Endothelial cell of umbilical vein (primary cell): ENCODE measurements at regions not wholly inside any gene's neighbourhood (a gene's known extent, or its start where the extent isn't known, plus 50 kb on each side); places are given as distances from the start of the nearest gene placed in this dataset.

ENCODE experiments used
- BruUV-seq: library from RNA; stranded (reverse); fragments of 400-500 nt; replicated peaks from 2 replicates; lab custom pipeline; 2021; lab: Mats Ljungman, UMichigan
- CTCF ChIA-PET: fragments of 300-600, 350-600 bp; sonication (Branson Sonifier 250); formaldehyde crosslinking; loops from one replicate; lab custom pipeline; 2021; ENCODE audit warnings: antibody characterized with exemption, inconsistent platforms; lab: Charles Lee
- POLR2A ChIA-PET: fragments of 300-600, 350-600 bp; sonication (Branson Sonifier 250); formaldehyde crosslinking; loops from one replicate; lab custom pipeline; 2021; ENCODE audit warnings: antibody characterized with exemption, inconsistent platforms; lab: Charles Lee
- DNase-seq: peaks from one replicate; pipeline ENCODE4 v3.0.0-alpha.2; 2011; ENCODE audit warnings: low read depth, low spot score
- FAIRE-seq: peaks from 2 replicates; lab custom pipeline; 2011; peaks lifted over from hg19 to GRCh38; lab: Jason Lieb, UNC
- H2AFZ ChIP-seq: 2 replicates; pipeline ENCODE4 v1.6.0; 2012; ENCODE audit warnings: low read depth, low read length, control low read depth, inconsistent platforms
- H3K27ac ChIP-seq: 2 replicates; pipeline ENCODE4 v1.5.1; 2011; ENCODE audit warnings: low read depth, mild to moderate bottlenecking, control low read depth, low read length, moderate library complexity; ENCODE audit not compliant: insufficient read depth
- H3K27me3 ChIP-seq, 2 experiments: 2 replicates each; pipeline versions ENCODE4 v1.6.0 to v1.6.1; 2011; ENCODE audit warnings: low read length in 2 of 2, mixed read lengths in 1 of 2; ENCODE audit not compliant: control insufficient read depth in 2 of 2, insufficient read depth in 2 of 2
- H3K36me3 ChIP-seq, 2 experiments: 2 replicates in 1 of 2; 3 replicates in 1 of 2; pipeline ENCODE4 v1.5.1; 2011; ENCODE audit warnings: low read length in 2 of 2, mild to moderate bottlenecking in 1 of 2, moderate library complexity in 1 of 2; ENCODE audit not compliant: control insufficient read depth in 2 of 2, insufficient read depth in 2 of 2; ENCODE audit errors: extremely low read depth in 1 of 2
- H3K4me1 ChIP-seq: 3 replicates; pipeline ENCODE4 v1.5.1; 2011; ENCODE audit warnings: mild to moderate bottlenecking, low read length; ENCODE audit not compliant: control insufficient read depth, insufficient read depth; ENCODE audit errors: extremely low read depth
- H3K4me2 ChIP-seq: 2 replicates; pipeline ENCODE4 v1.6.1; 2011; ENCODE audit warnings: low read length, control low read depth, mixed read lengths; ENCODE audit not compliant: insufficient read depth
- H3K4me3 ChIP-seq, 3 experiments: fragments of 200-600 bp in 1 of 3; sonication (generic), shearing (Covaris generic) in 1 of 3; replicated peaks in 1 of 3; 2 replicates each; pipeline ENCODE4 v1.5.1; 2011 to 2016; ENCODE audit warnings: control low read depth in 3 of 3, low read length in 3 of 3, mild to moderate bottlenecking in 2 of 3, inconsistent platforms in 1 of 3, low read depth in 1 of 3, moderate library complexity in 1 of 3; ENCODE audit not compliant: insufficient read depth in 1 of 3
- H3K79me2 ChIP-seq: 2 replicates; pipeline ENCODE4 v1.6.0; 2012; ENCODE audit warnings: low read length, inconsistent platforms; ENCODE audit not compliant: control insufficient read depth, insufficient read depth
- H3K9ac ChIP-seq: replicated peaks from 2 replicates; pipeline ENCODE3; 2011; ENCODE audit warnings: low read length, control low read depth; ENCODE audit not compliant: insufficient read depth; ENCODE audit errors: extremely low read depth
- H3K9me1 ChIP-seq: replicated peaks from 3 replicates; pipeline ENCODE4 v1.6.0; 2011; ENCODE audit warnings: mild to moderate bottlenecking, low read length; ENCODE audit not compliant: control insufficient read depth, insufficient read depth; ENCODE audit errors: extremely low read depth
- H3K9me3 ChIP-seq: replicated peaks from 2 replicates; pipeline ENCODE4 v1.5.1; 2012; ENCODE audit warnings: low read length, inconsistent platforms; ENCODE audit not compliant: control insufficient read depth, insufficient read depth
- H4K20me1 ChIP-seq: replicated peaks from 2 replicates; pipeline ENCODE3; 2011; ENCODE audit warnings: mild to moderate bottlenecking, low read length; ENCODE audit not compliant: control insufficient read depth, insufficient read depth; ENCODE audit errors: extremely low read depth
- FOS ChIP-seq: IDR thresholded peaks from 2 replicates; pipeline ENCODE4 v1.6.1; 2011; ENCODE audit warnings: mild to moderate bottlenecking, low read length, moderate library complexity, borderline replicate concordance; ENCODE audit not compliant: insufficient read depth
- GATA2 ChIP-seq: IDR thresholded peaks from 2 replicates; pipeline ENCODE4 v1.7.0; 2011; ENCODE audit warnings: low read depth, mild to moderate bottlenecking, moderate library complexity, mixed read lengths, low read length; ENCODE audit not compliant: insufficient read length, insufficient read depth
- JUN ChIP-seq: IDR thresholded peaks from 2 replicates; pipeline ENCODE4 v1.6.1; 2011; ENCODE audit warnings: borderline replicate concordance, low read depth; ENCODE audit not compliant: insufficient read length, insufficient read depth
- MYC ChIP-seq: IDR thresholded peaks from one replicate; pipeline ENCODE4 v1.6.1; 2011; ENCODE audit warnings: mild to moderate bottlenecking, low read depth, low read length
- POLR2A ChIP-seq: IDR thresholded peaks from 2 replicates; pipeline ENCODE4 v1.6.1; 2012; ENCODE audit warnings: low read depth, mild to moderate bottlenecking, control low read depth, low read length
- dilution Hi-C: fragments of 300-500 bp; cut with MboI; formaldehyde crosslinking; loops from one replicate; pipeline ENCODE4 v1.15.0; 2019; ENCODE audit warnings: low sequenced_read_pairs; ENCODE audit not compliant: extremely low pct_ligation_motif_present
- intact Hi-C: fragments of 100-400 bp; cut with micrococcal nuclease; formaldehyde crosslinking; loops from one replicate; pipeline ENCODE4 v1.10.0; 2022
- TF ChIP-seq, protein P1 (sequence below), 2 donors: IDR thresholded peaks; 1 replicate in 1 of 2; 2 replicates in 1 of 2; pipeline ENCODE4 v1.5.1; 2011; ENCODE audit warnings: low read length in 2 of 2, mild to moderate bottlenecking in 2 of 2, moderate library complexity in 2 of 2, control low read depth in 1 of 2, inconsistent platforms in 1 of 2, low read depth in 1 of 2; ENCODE audit not compliant: insufficient read depth in 1 of 2; ENCODE audit errors: extremely low read depth in 1 of 2
- TF ChIP-seq, protein P2 (sequence below): IDR thresholded peaks from 2 replicates; pipeline ENCODE4 v1.6.1; 2011; ENCODE audit not compliant: insufficient read depth, insufficient read length

DNA sequence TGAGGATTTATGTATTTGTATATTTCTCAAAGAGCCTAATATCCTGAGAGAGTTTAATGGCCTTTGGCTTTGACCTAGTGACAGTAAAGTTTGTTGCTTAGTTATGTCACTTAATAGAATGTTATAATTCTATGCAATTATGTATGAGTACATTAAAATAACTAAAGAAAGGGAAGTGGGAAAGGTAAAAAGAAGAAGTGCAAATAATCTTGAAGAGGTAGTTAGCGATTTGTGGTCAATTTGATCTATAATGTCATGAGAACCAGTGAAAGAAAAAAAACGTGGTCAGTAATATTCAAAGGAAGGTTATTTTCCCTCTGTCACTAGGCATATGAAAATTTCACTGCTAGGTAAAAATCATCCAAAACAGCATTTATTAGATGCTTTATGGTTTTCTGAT lies 143.4 kb upstream of the LSM8 start:
- Histone ChIP-seq H3K79me2 (no peaks in the 10 kb centered on the region), H3K9ac (no peak overlapping the region), H2AFZ (no peak overlapping the region), H3K27ac (no peak overlapping the region), H3K27me3 (no peaks in the 10 kb centered on the region), H3K9me3 (no peaks in the 10 kb centered on the region), H3K36me3 (no peaks in the 10 kb centered on the region), H3K4me1 (no peaks in the 10 kb centered on the region), H3K4me3 (no peak overlapping the region), H4K20me1 (no peaks in the 10 kb centered on the region), H3K4me2 (no peak overlapping the region), H3K9me1 (no peaks in the 10 kb centered on the region)
- no TSS peak for BruUV-seq
- dilution Hi-C loops = no loop called here
- CTCF ChIA-PET = no interaction called here
- no peak for DNase-seq
- POLR2A ChIA-PET = no interaction called here
- FAIRE-seq = no peak
- TF ChIP-seq FOS (no peak), POLR2A (no peak), MYC (no peak), JUN (no peak), GATA2 (no peak)
- TF ChIP-seq, protein P1, sequence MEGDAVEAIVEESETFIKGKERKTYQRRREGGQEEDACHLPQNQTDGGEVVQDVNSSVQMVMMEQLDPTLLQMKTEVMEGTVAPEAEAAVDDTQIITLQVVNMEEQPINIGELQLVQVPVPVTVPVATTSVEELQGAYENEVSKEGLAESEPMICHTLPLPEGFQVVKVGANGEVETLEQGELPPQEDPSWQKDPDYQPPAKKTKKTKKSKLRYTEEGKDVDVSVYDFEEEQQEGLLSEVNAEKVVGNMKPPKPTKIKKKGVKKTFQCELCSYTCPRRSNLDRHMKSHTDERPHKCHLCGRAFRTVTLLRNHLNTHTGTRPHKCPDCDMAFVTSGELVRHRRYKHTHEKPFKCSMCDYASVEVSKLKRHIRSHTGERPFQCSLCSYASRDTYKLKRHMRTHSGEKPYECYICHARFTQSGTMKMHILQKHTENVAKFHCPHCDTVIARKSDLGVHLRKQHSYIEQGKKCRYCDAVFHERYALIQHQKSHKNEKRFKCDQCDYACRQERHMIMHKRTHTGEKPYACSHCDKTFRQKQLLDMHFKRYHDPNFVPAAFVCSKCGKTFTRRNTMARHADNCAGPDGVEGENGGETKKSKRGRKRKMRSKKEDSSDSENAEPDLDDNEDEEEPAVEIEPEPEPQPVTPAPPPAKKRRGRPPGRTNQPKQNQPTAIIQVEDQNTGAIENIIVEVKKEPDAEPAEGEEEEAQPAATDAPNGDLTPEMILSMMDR (IDR thresholded peaks at IDR 0.05; ENCODE audit: extremely low read depth in 1 of 2, insufficient read depth in 1 of 2, low read depth in 1 of 2, low read length in 2 of 2) = no peak
- TF ChIP-seq, protein P2, sequence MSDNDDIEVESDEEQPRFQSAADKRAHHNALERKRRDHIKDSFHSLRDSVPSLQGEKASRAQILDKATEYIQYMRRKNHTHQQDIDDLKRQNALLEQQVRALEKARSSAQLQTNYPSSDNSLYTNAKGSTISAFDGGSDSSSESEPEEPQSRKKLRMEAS = no peak
- intact Hi-C loops = no loop called here
